ENCODE measurements at regions not wholly inside any gene's neighbourhood (a gene's known extent, or its start where the extent isn't known, plus 50 kb on each side); places are given as distances from the start of the nearest gene placed in this dataset.
A peak's percentile ranks its signal among the peaks of the same experiment; 100 is the strongest.

DNA sequence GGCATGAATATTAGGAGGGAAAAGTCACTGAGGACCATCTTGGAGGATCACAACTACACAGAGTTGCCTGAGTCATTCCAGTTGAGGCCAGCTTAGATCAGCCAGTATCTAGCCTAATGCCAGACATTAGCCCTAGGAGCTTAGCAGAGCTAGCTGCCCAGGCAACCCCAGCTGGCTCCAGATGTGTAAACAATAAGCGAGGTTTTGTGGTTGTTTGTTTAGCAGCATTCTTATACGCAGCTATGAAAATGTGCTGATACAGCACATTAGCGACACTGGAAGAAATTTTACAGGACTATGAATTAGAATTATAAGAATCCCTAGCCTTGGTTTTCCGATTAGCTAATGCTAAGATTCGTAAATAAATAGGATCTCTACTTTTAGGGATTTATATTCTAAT is 59.3 kb downstream of the BTBD3 start:
- H3K9me3 ChIP-seq (ENCODE audit: control insufficient read depth, low read depth, low read length): no peaks in the 10 kb centered on the region
- no peak for DNase-seq
- H3K27ac ChIP-seq (ENCODE audit: low read length): no peak overlapping the region
- peaks cover 9% of the 10 kb centered on the region for H3K4me1 ChIP-seq (ENCODE audit: control insufficient read depth, insufficient read depth, low read length)
- no peaks in the 10 kb centered on the region for H3K27me3 ChIP-seq (ENCODE audit: control insufficient read depth, insufficient read depth, low read length)
- H3K4me3 ChIP-seq (ENCODE audit: low read length): no peak overlapping the region
- WGBS (ENCODE audit: insufficient coverage, low lambda C conversion rate): 100% methylated on average over 2 of the region's 5 CpGs
- no peaks in the 10 kb centered on the region for H3K36me3 ChIP-seq (ENCODE audit: control insufficient read depth, insufficient read depth, low read length)

DNA sequence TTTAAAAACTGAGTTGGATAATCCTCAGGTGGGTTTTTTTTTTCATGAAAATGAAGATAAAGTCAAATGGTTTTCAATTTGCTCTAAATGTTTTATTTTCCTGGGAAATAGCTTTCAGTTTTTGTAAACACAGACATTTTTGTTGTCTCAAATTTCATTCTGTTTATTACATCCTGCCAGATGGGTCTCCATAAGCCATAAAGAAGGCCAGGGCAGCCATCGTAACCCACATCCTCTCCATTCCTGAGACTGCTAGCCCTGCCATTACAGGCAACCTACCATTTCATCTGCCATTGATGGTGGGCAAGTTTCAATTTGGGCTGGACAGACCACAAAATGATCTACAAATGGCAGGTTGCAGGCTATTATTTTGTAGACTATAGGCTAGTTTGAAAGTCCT is 60.8 kb downstream of the BTBD3 start:
- H3K27ac ChIP-seq (ENCODE audit: low read length): no peak overlapping the region
- no peaks in the 10 kb centered on the region for H3K9me3 ChIP-seq (ENCODE audit: control insufficient read depth, low read depth, low read length)
- H3K4me1 ChIP-seq (ENCODE audit: control insufficient read depth, insufficient read depth, low read length): peaks cover 14% of the 10 kb centered on the region
- DNase-seq: no peak
- H3K4me3 ChIP-seq (ENCODE audit: low read length): no peak overlapping the region
- WGBS (ENCODE audit: insufficient coverage, low lambda C conversion rate): no CpG with 5 or more reads among the region's 1 CpG
- H3K27me3 ChIP-seq (ENCODE audit: control insufficient read depth, insufficient read depth, low read length): no peaks in the 10 kb centered on the region
- H3K36me3 ChIP-seq (ENCODE audit: control insufficient read depth, insufficient read depth, low read length): no peaks in the 10 kb centered on the region

DNA sequence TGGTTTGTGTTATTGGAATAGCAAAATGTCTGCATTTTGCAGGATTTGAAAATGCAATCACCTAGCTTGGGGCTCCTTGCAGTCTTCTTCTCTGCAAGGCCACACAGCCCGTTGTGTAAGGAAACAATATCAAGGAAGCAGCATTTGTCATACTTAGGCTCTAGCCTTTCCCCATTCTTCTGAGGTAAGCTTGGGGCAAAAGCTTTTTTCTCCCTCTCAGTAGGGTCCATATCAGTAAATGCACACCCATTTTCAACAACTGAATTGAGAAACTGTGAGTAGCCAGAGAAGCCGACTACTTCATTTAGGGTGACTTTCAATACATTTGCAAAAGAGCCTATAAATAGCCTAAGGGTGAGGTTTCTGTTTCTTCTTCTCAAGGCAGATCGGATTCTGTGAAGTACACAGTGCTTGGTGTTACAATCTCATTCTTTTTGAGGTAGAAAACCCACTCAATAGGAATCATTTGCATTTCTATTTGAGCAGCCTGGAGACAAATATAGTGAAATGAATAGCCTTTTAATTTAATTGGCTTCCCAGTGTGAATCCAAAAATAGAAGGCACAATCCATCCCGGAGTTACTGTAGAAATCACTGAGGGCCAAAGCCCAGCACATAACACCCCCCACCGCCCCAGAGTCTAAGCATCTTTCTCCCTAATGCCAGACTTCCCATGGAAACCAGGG is 61.8 kb downstream of the BTBD3 start:
- no CpG with 5 or more reads among the region's 5 CpGs for WGBS (ENCODE audit: insufficient coverage, low lambda C conversion rate)
- Histone ChIP-seq H3K4me1 (ENCODE audit: control insufficient read depth, insufficient read depth, low read length) (peaks cover 14% of the 10 kb centered on the region), H3K27ac (ENCODE audit: low read length) (no peak overlapping the region), H3K36me3 (ENCODE audit: control insufficient read depth, insufficient read depth, low read length) (no peaks in the 10 kb centered on the region), H3K9me3 (ENCODE audit: control insufficient read depth, low read depth, low read length) (no peaks in the 10 kb centered on the region), H3K27me3 (ENCODE audit: control insufficient read depth, insufficient read depth, low read length) (no peaks in the 10 kb centered on the region), H3K4me3 (ENCODE audit: low read length) (no peak overlapping the region)
- DNase-seq: no peak

DNA sequence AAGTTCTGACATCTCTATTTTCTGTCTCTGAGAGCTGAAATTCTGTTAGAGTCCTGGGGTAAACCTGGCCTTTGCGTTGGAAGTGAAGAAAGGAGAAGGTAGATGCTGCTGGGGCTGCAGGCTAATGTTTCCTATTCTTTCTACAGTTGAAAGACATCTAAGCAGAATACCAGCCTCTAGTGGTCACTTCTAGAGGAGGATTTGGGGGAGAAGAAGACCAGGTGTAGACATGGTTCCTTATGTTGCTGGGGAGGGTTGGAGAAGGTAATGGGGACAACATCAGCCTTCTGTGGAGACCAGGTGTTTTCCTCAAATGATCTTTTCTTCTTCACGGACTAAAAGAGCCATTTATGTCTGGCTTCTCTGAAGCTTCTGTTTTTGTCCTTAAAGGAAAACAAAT is 62.6 kb downstream of the BTBD3 start:
- no peak overlapping the region for H3K27ac ChIP-seq (ENCODE audit: low read length)
- H3K27me3 ChIP-seq (ENCODE audit: control insufficient read depth, insufficient read depth, low read length): no peaks in the 10 kb centered on the region
- no CpG with 5 or more reads among the region's 2 CpGs for WGBS (ENCODE audit: insufficient coverage, low lambda C conversion rate)
- no peaks in the 10 kb centered on the region for H3K9me3 ChIP-seq (ENCODE audit: control insufficient read depth, low read depth, low read length)
- no peak overlapping the region for H3K4me3 ChIP-seq (ENCODE audit: low read length)
- peaks cover 14% of the 10 kb centered on the region for H3K4me1 ChIP-seq (ENCODE audit: control insufficient read depth, insufficient read depth, low read length)
- no peaks in the 10 kb centered on the region for H3K36me3 ChIP-seq (ENCODE audit: control insufficient read depth, insufficient read depth, low read length)
- DNase-seq: no peak

DNA sequence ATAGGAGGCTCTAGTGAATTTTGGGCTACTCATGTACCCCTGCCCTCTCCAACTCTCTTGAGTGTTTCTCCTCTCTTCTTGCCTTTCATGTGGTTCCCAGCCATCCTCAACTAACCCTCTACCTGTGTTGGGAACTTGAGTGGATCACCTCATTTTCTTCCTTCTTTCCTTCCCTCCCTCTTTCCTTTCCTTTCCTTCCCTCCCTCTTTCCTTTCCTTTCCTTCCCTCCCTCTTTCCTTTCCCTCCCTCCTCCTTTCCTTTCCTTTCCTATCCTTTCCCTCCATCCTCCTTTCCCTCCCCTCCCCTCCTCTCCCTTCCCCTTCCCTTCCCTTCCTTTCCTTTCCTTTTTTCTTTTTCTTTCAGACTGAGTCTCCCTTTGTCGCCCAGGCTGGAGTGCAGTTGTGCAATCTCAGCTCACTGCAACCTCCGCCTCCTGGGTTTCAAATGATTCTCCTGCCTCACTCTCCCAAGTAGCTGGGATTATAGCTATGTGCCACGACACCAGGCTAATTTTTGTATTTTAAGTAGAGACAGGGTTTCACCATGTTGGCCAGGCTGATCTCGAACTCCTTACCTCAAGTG is 63.8 kb downstream of the BTBD3 start:
- DNase-seq: peak in 1 of 2 donors; percentile 41
- H3K4me3 ChIP-seq (ENCODE audit: low read length): no peak overlapping the region
- H3K9me3 ChIP-seq (ENCODE audit: control insufficient read depth, low read depth, low read length): no peaks in the 10 kb centered on the region
- peaks cover 20% of the 10 kb centered on the region for H3K4me1 ChIP-seq (ENCODE audit: control insufficient read depth, insufficient read depth, low read length)
- H3K27ac ChIP-seq (ENCODE audit: low read length): peak overlapping the region; percentile 79
- no CpG with 5 or more reads among the region's 4 CpGs for WGBS (ENCODE audit: insufficient coverage, low lambda C conversion rate)
- H3K27me3 ChIP-seq (ENCODE audit: control insufficient read depth, insufficient read depth, low read length): no peaks in the 10 kb centered on the region
- no peaks in the 10 kb centered on the region for H3K36me3 ChIP-seq (ENCODE audit: control insufficient read depth, insufficient read depth, low read length)

DNA sequence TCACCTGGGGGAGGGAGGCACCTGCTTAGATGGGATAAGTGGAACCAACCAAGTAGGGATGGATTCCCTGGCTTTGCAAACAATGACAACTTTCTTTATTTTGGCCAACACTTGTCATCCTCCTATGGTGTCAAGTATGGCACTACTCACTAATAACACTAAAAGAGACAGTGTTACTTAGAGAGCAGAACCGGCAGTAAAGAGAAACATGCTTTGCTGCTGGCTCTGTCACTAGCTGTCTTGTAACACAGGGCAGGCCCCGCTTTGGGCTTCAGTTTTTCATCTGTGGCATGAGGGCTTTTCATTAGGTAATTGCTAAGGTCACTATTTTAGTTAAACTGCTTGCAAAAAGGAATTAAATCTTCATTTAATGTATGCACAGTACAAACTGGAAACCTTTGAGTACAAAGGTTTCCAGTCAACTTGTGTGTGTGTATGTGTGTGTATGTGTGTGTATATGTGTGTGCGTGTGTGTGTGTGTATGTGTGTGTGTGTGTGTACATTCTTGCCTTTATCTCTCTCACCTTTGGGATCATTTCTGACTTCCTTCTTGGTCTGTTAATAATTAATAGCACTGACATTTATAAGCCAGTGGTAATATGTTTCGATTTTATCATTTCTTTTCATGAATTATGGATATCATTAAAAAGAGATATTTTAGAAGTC is 64.7 kb downstream of the BTBD3 start:
- peak overlapping the region; percentile 33 for H3K4me3 ChIP-seq (ENCODE audit: low read length)
- H3K36me3 ChIP-seq (ENCODE audit: control insufficient read depth, insufficient read depth, low read length): no peaks in the 10 kb centered on the region
- H3K4me1 ChIP-seq (ENCODE audit: control insufficient read depth, insufficient read depth, low read length): peaks cover 20% of the 10 kb centered on the region
- 36% methylated on average over 1 of the region's 4 CpGs for WGBS (ENCODE audit: insufficient coverage, low lambda C conversion rate)
- peak; percentile 64 to 86 for DNase-seq
- peak overlapping the region; percentile 79 for H3K27ac ChIP-seq (ENCODE audit: low read length)
- no peaks in the 10 kb centered on the region for H3K27me3 ChIP-seq (ENCODE audit: control insufficient read depth, insufficient read depth, low read length)
- no peaks in the 10 kb centered on the region for H3K9me3 ChIP-seq (ENCODE audit: control insufficient read depth, low read depth, low read length)

DNA sequence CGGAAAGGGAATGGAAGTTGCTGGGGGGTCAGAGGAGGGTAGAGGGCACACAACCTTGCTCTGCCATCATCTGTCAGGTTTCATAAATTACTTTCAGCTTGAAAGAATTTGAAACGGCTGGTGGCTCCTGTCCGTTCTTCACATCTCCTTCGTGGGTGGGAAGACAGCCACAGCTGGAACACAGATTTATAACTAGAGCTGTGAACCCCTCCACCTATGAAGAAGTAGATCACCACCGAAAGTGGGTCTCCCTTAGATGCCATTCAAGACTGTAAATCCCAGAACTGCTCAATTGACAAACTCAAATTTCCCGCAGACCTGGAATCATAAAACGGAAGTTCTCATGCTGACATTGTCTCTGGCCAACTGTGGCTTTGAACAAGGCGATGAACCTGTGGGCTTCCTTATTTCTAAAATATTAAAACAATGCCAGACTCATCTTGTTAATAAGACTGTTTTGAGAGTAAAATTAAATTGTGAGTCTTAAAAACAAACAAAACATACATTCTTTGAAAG is 65.3 kb downstream of the BTBD3 start:
- DNase-seq: peak in 1 of 2 donors; percentile 13
- Histone ChIP-seq H3K27ac (ENCODE audit: low read length) (peak overlapping the region; percentile 65), H3K4me3 (ENCODE audit: low read length) (peak overlapping the region; percentile 33), H3K4me1 (ENCODE audit: control insufficient read depth, insufficient read depth, low read length) (peaks cover 20% of the 10 kb centered on the region), H3K9me3 (ENCODE audit: control insufficient read depth, low read depth, low read length) (no peaks in the 10 kb centered on the region), H3K27me3 (ENCODE audit: control insufficient read depth, insufficient read depth, low read length) (no peaks in the 10 kb centered on the region), H3K36me3 (ENCODE audit: control insufficient read depth, insufficient read depth, low read length) (no peaks in the 10 kb centered on the region)
- 43% methylated on average over 1 of the region's 8 CpGs for WGBS (ENCODE audit: insufficient coverage, low lambda C conversion rate)

DNA sequence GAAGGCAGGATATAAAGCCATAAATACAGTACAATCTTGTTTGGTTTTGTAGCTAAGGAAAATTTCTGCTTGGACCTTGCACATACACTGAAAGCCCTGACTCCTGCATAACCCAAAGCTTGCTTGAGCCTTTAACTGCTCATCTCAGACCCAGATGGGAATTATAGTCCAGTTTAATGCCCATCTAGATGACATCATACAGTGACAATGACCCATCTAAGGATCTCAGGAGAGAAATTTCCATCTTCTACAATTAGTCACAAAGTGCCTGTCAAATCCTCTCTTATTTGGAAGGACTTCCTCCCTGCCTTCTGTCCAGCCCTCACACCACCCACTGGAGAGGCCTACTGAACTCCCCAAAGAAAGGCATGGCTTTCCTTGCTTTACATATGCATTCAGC is 69.3 kb downstream of the BTBD3 start:
- Histone ChIP-seq H3K27me3 (ENCODE audit: control insufficient read depth, insufficient read depth, low read length) (no peaks in the 10 kb centered on the region), H3K9me3 (ENCODE audit: control insufficient read depth, low read depth, low read length) (no peaks in the 10 kb centered on the region), H3K4me1 (ENCODE audit: control insufficient read depth, insufficient read depth, low read length) (peaks cover 11% of the 10 kb centered on the region), H3K27ac (ENCODE audit: low read length) (peak overlapping the region; percentile 15), H3K36me3 (ENCODE audit: control insufficient read depth, insufficient read depth, low read length) (no peaks in the 10 kb centered on the region), H3K4me3 (ENCODE audit: low read length) (no peak overlapping the region)
- DNase-seq: peak in 1 of 2 donors; percentile 19

DNA sequence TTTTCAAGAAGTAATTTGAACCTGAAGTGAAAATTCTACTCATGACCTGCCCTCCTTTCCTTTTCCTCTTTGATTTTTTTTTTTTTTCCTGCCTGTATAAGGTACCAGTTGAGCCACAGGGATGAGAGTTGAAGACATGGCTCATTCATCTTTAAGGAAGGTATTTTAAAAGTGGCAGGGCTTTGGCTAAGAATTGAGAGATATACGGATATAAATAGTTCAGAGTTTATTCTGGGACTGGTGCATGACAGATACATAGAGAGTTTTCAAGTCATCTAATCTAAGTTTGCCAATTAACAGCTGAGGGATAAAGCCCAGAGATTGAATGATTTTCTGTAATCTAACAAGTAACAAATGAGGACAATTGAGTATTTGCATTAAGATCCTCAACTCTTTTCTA is 69.8 kb downstream of the BTBD3 start:
- Histone ChIP-seq H3K27ac (ENCODE audit: low read length) (no peak overlapping the region), H3K27me3 (ENCODE audit: control insufficient read depth, insufficient read depth, low read length) (no peaks in the 10 kb centered on the region), H3K9me3 (ENCODE audit: control insufficient read depth, low read depth, low read length) (no peaks in the 10 kb centered on the region), H3K4me3 (ENCODE audit: low read length) (no peak overlapping the region), H3K4me1 (ENCODE audit: control insufficient read depth, insufficient read depth, low read length) (peaks cover 6% of the 10 kb centered on the region), H3K36me3 (ENCODE audit: control insufficient read depth, insufficient read depth, low read length) (no peaks in the 10 kb centered on the region)
- no peak for DNase-seq
- no CpG with 5 or more reads among the region's 1 CpG for WGBS (ENCODE audit: insufficient coverage, low lambda C conversion rate)

DNA sequence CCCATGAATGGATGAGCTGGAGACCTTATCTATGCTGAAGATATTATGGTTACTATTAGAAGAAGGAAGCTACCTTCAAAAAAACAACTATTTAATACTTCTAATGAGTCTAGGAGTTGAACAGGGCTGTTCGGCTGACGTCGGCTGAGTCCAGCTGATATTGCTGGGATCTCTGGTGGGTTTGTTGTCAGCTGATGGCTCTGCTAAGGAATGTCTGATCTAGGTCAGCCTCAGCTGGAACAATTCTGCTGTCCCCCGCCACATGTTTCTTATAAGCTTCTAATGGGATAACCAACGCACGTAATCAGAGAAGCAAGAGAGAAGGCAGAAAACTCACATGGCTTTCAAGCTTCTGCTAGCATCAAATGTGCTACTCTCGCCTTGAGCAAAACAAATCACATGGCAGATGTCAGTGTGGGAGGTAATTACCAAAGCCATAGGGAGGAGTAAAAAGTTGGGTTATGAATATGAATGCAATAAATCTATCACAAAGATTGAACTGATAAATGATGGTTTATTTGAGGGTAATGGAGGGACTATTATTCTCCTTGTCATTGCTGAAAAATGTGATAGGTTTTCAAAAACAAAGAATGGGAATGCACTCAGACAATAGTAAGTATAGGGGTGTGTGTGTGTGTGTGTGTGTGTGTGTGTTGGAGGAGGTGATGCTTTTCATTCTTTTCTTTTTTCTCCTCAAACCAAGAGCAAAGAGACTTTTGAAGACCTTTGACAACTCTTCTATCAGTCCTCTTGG is 71.5 kb downstream of the BTBD3 start:
- H3K9me3 ChIP-seq (ENCODE audit: control insufficient read depth, low read depth, low read length): no peaks in the 10 kb centered on the region
- no peaks in the 10 kb centered on the region for H3K27me3 ChIP-seq (ENCODE audit: control insufficient read depth, insufficient read depth, low read length)
- H3K36me3 ChIP-seq (ENCODE audit: control insufficient read depth, insufficient read depth, low read length): no peaks in the 10 kb centered on the region
- no peak overlapping the region for H3K27ac ChIP-seq (ENCODE audit: low read length)
- WGBS (ENCODE audit: insufficient coverage, low lambda C conversion rate): no CpG with 5 or more reads among the region's 7 CpGs
- peaks cover 6% of the 10 kb centered on the region for H3K4me1 ChIP-seq (ENCODE audit: control insufficient read depth, insufficient read depth, low read length)
- DNase-seq: no peak
- H3K4me3 ChIP-seq (ENCODE audit: low read length): no peak overlapping the region

Data from large intestine (tissue), 3 donors.